ENCODE measurements at regions not wholly inside any gene's neighbourhood (a gene's known extent, or its start where the extent isn't known, plus 50 kb on each side); places are given as distances from the start of the nearest gene placed in this dataset.
"Not testable (repeated sequence)": the region's sequence is repeated elsewhere in the genome, so short reads cannot be mapped to it uniquely, and the experiment has no call there.

GRCh38 chr4:188780028-188780427, 640.8 kb downstream of the TRIML1 start:
- TF ChIP-seq TAF1 (IDR thresholded peaks at IDR 0.05; ENCODE audit: borderline replicate concordance, low read depth, low read length) (no peak), POLR2A (IDR thresholded peaks at IDR 0.05; ENCODE audit: low read depth, low read length) (no peak), POLR2AphosphoS5 (IDR thresholded peaks at IDR 0.05; ENCODE audit: low read depth, low read length) (no peak)
- FAIRE-seq (no peak), DNase-seq (ENCODE audit: insufficient read length) (no peak)

GRCh38 chr4:188780686-188781085, 641.4 kb downstream of the TRIML1 start:
- DNase-seq (ENCODE audit: insufficient read length): no peak
- no peak for FAIRE-seq
- no peak for TF ChIP-seq POLR2A (IDR thresholded peaks at IDR 0.05; ENCODE audit: low read depth, low read length)

- TF ChIP-seq POLR2A (IDR thresholded peaks at IDR 0.05; ENCODE audit: low read depth, low read length) (no peak), POLR2AphosphoS5 (IDR thresholded peaks at IDR 0.05; ENCODE audit: low read depth, low read length) (no peak), TAF1 (IDR thresholded peaks at IDR 0.05; ENCODE audit: borderline replicate concordance, low read depth, low read length) (no peak)
- no peak for FAIRE-seq
- no peak for DNase-seq (ENCODE audit: insufficient read length)
Measured at GRCh38 chr4:188781655-188782054, 642.4 kb downstream of the TRIML1 start.

- FAIRE-seq (no peak), DNase-seq (ENCODE audit: insufficient read length) (no peak)
- TF ChIP-seq POLR2AphosphoS5 (IDR thresholded peaks at IDR 0.05; ENCODE audit: low read depth, low read length): no peak
- TF ChIP-seq POLR2A (IDR thresholded peaks at IDR 0.05; ENCODE audit: low read depth, low read length): no peak
- no peak for TF ChIP-seq TAF1 (IDR thresholded peaks at IDR 0.05; ENCODE audit: borderline replicate concordance, low read depth, low read length)
Measured at GRCh38 chr4:188783175-188783574, 643.9 kb downstream of the TRIML1 start.

- FAIRE-seq (no peak), DNase-seq (ENCODE audit: insufficient read length) (no peak)
- no peak for TF ChIP-seq POLR2AphosphoS5 (IDR thresholded peaks at IDR 0.05; ENCODE audit: low read depth, low read length)
- TF ChIP-seq POLR2A (IDR thresholded peaks at IDR 0.05; ENCODE audit: low read depth, low read length): no peak
- TF ChIP-seq TAF1 (IDR thresholded peaks at IDR 0.05; ENCODE audit: borderline replicate concordance, low read depth, low read length): no peak
Measured at GRCh38 chr4:188783606-188784160, 644.4 kb downstream of the TRIML1 start.

- not testable (repeated sequence) for FAIRE-seq; DNase-seq (ENCODE audit: insufficient read length)
Measured at GRCh38 chr4:188796600-188796999, 657.4 kb downstream of the TRIML1 start.

- not testable (repeated sequence) for DNase-seq (ENCODE audit: insufficient read length); FAIRE-seq
Measured at GRCh38 chr4:188797011-188797410, 657.8 kb downstream of the TRIML1 start.

- FAIRE-seq: no peak
- no peak for DNase-seq (ENCODE audit: insufficient read length)
- TF ChIP-seq TAF1 (IDR thresholded peaks at IDR 0.05; ENCODE audit: borderline replicate concordance, low read depth, low read length): no peak
- TF ChIP-seq POLR2A (IDR thresholded peaks at IDR 0.05; ENCODE audit: low read depth, low read length): no peak
- TF ChIP-seq POLR2AphosphoS5 (IDR thresholded peaks at IDR 0.05; ENCODE audit: low read depth, low read length): no peak
Measured at GRCh38 chr4:188804861-188805260, 665.6 kb downstream of the TRIML1 start.

GRCh38 chr4:188811121-188811520, 671.9 kb downstream of the TRIML1 start:
- FAIRE-seq: no peak
- DNase-seq (ENCODE audit: insufficient read length): no peak
- TF ChIP-seq POLR2A (IDR thresholded peaks at IDR 0.05; ENCODE audit: low read depth, low read length) (no peak), TAF1 (IDR thresholded peaks at IDR 0.05; ENCODE audit: borderline replicate concordance, low read depth, low read length) (no peak), POLR2AphosphoS5 (IDR thresholded peaks at IDR 0.05; ENCODE audit: low read depth, low read length) (no peak)

GRCh38 chr4:188812644-188813043, 673.4 kb downstream of the TRIML1 start:
- no peak for FAIRE-seq
- TF ChIP-seq POLR2A (IDR thresholded peaks at IDR 0.05; ENCODE audit: low read depth, low read length) (no peak), POLR2AphosphoS5 (IDR thresholded peaks at IDR 0.05; ENCODE audit: low read depth, low read length) (no peak), TAF1 (IDR thresholded peaks at IDR 0.05; ENCODE audit: borderline replicate concordance, low read depth, low read length) (no peak)
- no peak for DNase-seq (ENCODE audit: insufficient read length)

- no peak for DNase-seq (ENCODE audit: insufficient read length)
- FAIRE-seq: no peak
- no peak for TF ChIP-seq POLR2AphosphoS5 (IDR thresholded peaks at IDR 0.05; ENCODE audit: low read depth, low read length)
- no peak for TF ChIP-seq POLR2A (IDR thresholded peaks at IDR 0.05; ENCODE audit: low read depth, low read length)
- TF ChIP-seq TAF1 (IDR thresholded peaks at IDR 0.05; ENCODE audit: borderline replicate concordance, low read depth, low read length): no peak
Measured at GRCh38 chr4:188818300-188818699, 679.1 kb downstream of the TRIML1 start.

- DNase-seq (ENCODE audit: insufficient read length) (no peak), FAIRE-seq (no peak)
- TF ChIP-seq POLR2A (IDR thresholded peaks at IDR 0.05; ENCODE audit: low read depth, low read length): no peak
- no peak for TF ChIP-seq TAF1 (IDR thresholded peaks at IDR 0.05; ENCODE audit: borderline replicate concordance, low read depth, low read length)
- no peak for TF ChIP-seq POLR2AphosphoS5 (IDR thresholded peaks at IDR 0.05; ENCODE audit: low read depth, low read length)
Measured at GRCh38 chr4:188819233-188819632, 680.0 kb downstream of the TRIML1 start.

GRCh38 chr4:188821500-188821899, 682.3 kb downstream of the TRIML1 start:
- DNase-seq (ENCODE audit: insufficient read length) (no peak), FAIRE-seq (no peak)
- TF ChIP-seq POLR2AphosphoS5 (IDR thresholded peaks at IDR 0.05; ENCODE audit: low read depth, low read length): no peak
- no peak for TF ChIP-seq POLR2A (IDR thresholded peaks at IDR 0.05; ENCODE audit: low read depth, low read length)
- no peak for TF ChIP-seq TAF1 (IDR thresholded peaks at IDR 0.05; ENCODE audit: borderline replicate concordance, low read depth, low read length)

All from GM12892 (cell line).